K562 (cell line): ENCODE measurements at regions not wholly inside any gene's neighbourhood (a gene's known extent, or its start where the extent isn't known, plus 50 kb on each side); places are given as distances from the start of the nearest gene placed in this dataset.

Experiments used
- ATAC-seq: fragments of 200-7000 bp; cut with Tn5 transposase; 3 replicates; pipeline ENCODE4 v1.9.1; 2020; ENCODE audit warnings: moderate library complexity
- BruUV-seq: library from RNA; stranded (reverse); fragments of 400-500 nt; replicated peaks from 2 replicates; lab custom pipeline; 2021; lab: Mats Ljungman, UMichigan
- CTCF ChIA-PET: fragments of 300-600 bp; formaldehyde crosslinking; extraction: SDS; loops from one replicate; lab custom pipeline; 2021; ENCODE audit warnings: low intra/inter-chr PET ratio; lab: Yijun Ruan, JAX
- POLR2A ChIA-PET: fragments of 300-600, 350-650 bp; sonication (Branson Sonifier 250); formaldehyde crosslinking; extraction: SDS; loops from one replicate; lab custom pipeline; 2021; ENCODE audit warnings: antibody characterized with exemption, inconsistent platforms; lab: Yijun Ruan, JAX
- DNase-seq, 4 experiments: peaks; one replicate each; pipeline versions ENCODE4 v3.0.0 to v3.0.0-alpha.2; 2011 to 2018; ENCODE audit warnings: low spot score in 3 of 4, mixed read lengths in 3 of 4; ENCODE audit errors: extremely low read depth in 1 of 4
- FAIRE-seq: peaks from 2 replicates; lab custom pipeline; 2011; peaks lifted over from hg19 to GRCh38; lab: Jason Lieb, UNC
- H2AFZ ChIP-seq: 2 replicates; pipeline ENCODE4 v1.6.0; 2011; ENCODE audit warnings: low read depth, low read length, control low read depth, inconsistent platforms
- H3K27ac ChIP-seq: fragments of 200-600 bp; 3 replicates; pipeline ENCODE4 v1.8.0; 2011; ENCODE audit warnings: low read depth, mild to moderate bottlenecking, control low read depth, inconsistent platforms, low read length, moderate library complexity, mixed read lengths; ENCODE audit errors: extremely low read depth
- H3K27me3 ChIP-seq, 2 experiments: fragments of 300-600 bp in 1 of 2; 2 replicates in 1 of 2; 3 replicates in 1 of 2; pipeline versions ENCODE4 v1.6.0 to v1.8.0; 2011; ENCODE audit warnings: inconsistent platforms in 2 of 2, low read length in 2 of 2, mild to moderate bottlenecking in 1 of 2, mixed read lengths in 1 of 2, moderate library complexity in 1 of 2; ENCODE audit not compliant: control insufficient read depth in 2 of 2, insufficient read depth in 2 of 2
- H3K36me3 ChIP-seq: fragments of 300-600 bp; 3 replicates; pipeline ENCODE4 v1.8.0; 2011; ENCODE audit warnings: mild to moderate bottlenecking, low read length, inconsistent platforms; ENCODE audit not compliant: control insufficient read depth, insufficient read depth
- H3K4me1 ChIP-seq, 2 experiments: fragments of 200-600 bp in 1 of 2; replicated peaks in 1 of 2; 2 replicates in 1 of 2; 3 replicates in 1 of 2; pipeline versions ENCODE4 v1.5.1 to v1.8.0; 2011; ENCODE audit warnings: inconsistent platforms in 2 of 2, low read length in 2 of 2, mild to moderate bottlenecking in 1 of 2, mixed read lengths in 1 of 2, moderate library complexity in 1 of 2; ENCODE audit not compliant: control insufficient read depth in 2 of 2, insufficient read depth in 2 of 2
- H3K4me2 ChIP-seq: 2 replicates; pipeline ENCODE4 v1.6.1; 2011; ENCODE audit warnings: low read length, control low read depth, inconsistent platforms, mixed read lengths; ENCODE audit not compliant: insufficient read depth
- H3K4me3 ChIP-seq: fragments of 200-600 bp; sonication (generic), shearing (Covaris generic); 2 replicates; pipeline ENCODE4 v1.5.1; 2016; ENCODE audit warnings: control low read depth, inconsistent platforms
- H3K79me2 ChIP-seq: fragments of 200-600 bp; 3 replicates; pipeline ENCODE4 v1.8.0; 2011; ENCODE audit warnings: low read length, inconsistent platforms; ENCODE audit not compliant: control insufficient read depth, insufficient read depth
- H3K9ac ChIP-seq, 2 experiments: 2 replicates each; pipeline versions ENCODE4 v1.6.0 to v1.6.1; 2011; ENCODE audit warnings: low read depth in 2 of 2, low read length in 2 of 2, control low read depth in 1 of 2, inconsistent platforms in 1 of 2, mild to moderate bottlenecking in 1 of 2, mixed read lengths in 1 of 2; ENCODE audit not compliant: insufficient read depth in 1 of 2
- H3K9me1 ChIP-seq: one replicate; pipeline ENCODE4 v1.6.0; 2011; ENCODE audit warnings: inconsistent platforms, mild to moderate bottlenecking, low read length, moderate library complexity; ENCODE audit not compliant: control insufficient read depth, insufficient read depth
- H3K9me3 ChIP-seq: replicated peaks from 2 replicates; pipeline ENCODE4 v1.5.1; 2011; ENCODE audit warnings: low read depth, low read length, inconsistent platforms; ENCODE audit not compliant: control insufficient read depth, insufficient read depth
- H4K20me1 ChIP-seq: replicated peaks from 2 replicates; pipeline ENCODE4 v1.6.1; 2011; ENCODE audit warnings: low read length, inconsistent platforms, mixed read lengths; ENCODE audit not compliant: control insufficient read depth, insufficient read depth
- CCAR2 ChIP-seq: fragments of 200-400 bp; formaldehyde crosslinking; IDR thresholded peaks from 2 replicates; pipeline ENCODE4 v1.6.1; 2017; ENCODE audit warnings: mild to moderate bottlenecking, low read depth, low read length
- DEAF1 ChIP-seq: fragments of 450-650 bp; formaldehyde crosslinking; IDR thresholded peaks from 2 replicates; pipeline ENCODE4 v1.4.0; 2020; ENCODE audit warnings: mild to moderate bottlenecking, moderate library complexity
- DNMT1 ChIP-seq: fragments of 450-650 bp; IDR thresholded peaks from 2 replicates; pipeline ENCODE4 v1.6.1; 2016; ENCODE audit warnings: antibody characterized with exemption, mild to moderate bottlenecking
- E2F3 ChIP-seq: fragments of 250-450 bp; sonication (Bioruptor Pico); IDR thresholded peaks from 2 replicates; pipeline ENCODE4 v1.4.0; 2020; ENCODE audit warnings: mild to moderate bottlenecking
- ELK3 ChIP-seq: fragments of 450-650 bp; formaldehyde crosslinking; IDR thresholded peaks from 2 replicates; pipeline ENCODE4 v1.4.0; 2020; ENCODE audit warnings: mild to moderate bottlenecking
- ESRRB ChIP-seq: fragments of 250-450 bp; sonication (Bioruptor Pico); IDR thresholded peaks from 2 replicates; pipeline ENCODE4 v1.5.0; 2020; ENCODE audit warnings: mild to moderate bottlenecking, moderate library complexity, borderline replicate concordance
- FOXA3 ChIP-seq, 2 experiments: fragments of 450-650 bp in 1 of 2; sonication (generic) in 1 of 2; formaldehyde crosslinking; IDR thresholded peaks in 1 of 2; conservative IDR thresholded peaks in 1 of 2; 2 replicates each; pipeline versions ENCODE4 v1.4.0 to v1.8.0; 2020 to 2022; ENCODE audit warnings: mild to moderate bottlenecking in 2 of 2, missing genetic modification reagents in 1 of 2
- HNRNPUL1 ChIP-seq: fragments of 200-400 bp; formaldehyde crosslinking; IDR thresholded peaks from 2 replicates; pipeline ENCODE4 v1.6.1; 2017; ENCODE audit warnings: low read length
- PRDM10 ChIP-seq: fragments of 450-650 bp; IDR thresholded peaks from 2 replicates; pipeline ENCODE4 v1.6.1; 2018; ENCODE audit not compliant: partially characterized antibody
- PURB ChIP-seq: sonication (generic); formaldehyde crosslinking; IDR thresholded peaks from 2 replicates; pipeline ENCODE4 v1.9.0; 2021; ENCODE audit warnings: low read depth, mild to moderate bottlenecking, missing genetic modification reagents
- RFX7 ChIP-seq: fragments of 250-450 bp; sonication (Bioruptor Pico); IDR thresholded peaks from 2 replicates; pipeline ENCODE4 v1.5.1; 2021; ENCODE audit warnings: mild to moderate bottlenecking
- SMAD1 ChIP-seq: fragments of 150-350 bp; IDR thresholded peaks from 2 replicates; pipeline ENCODE4 v1.6.1; 2014; ENCODE audit warnings: low read length, low read depth; ENCODE audit not compliant: partially characterized antibody
- SREBF1 ChIP-seq: fragments of 150-350 bp; IDR thresholded peaks from 2 replicates; pipeline ENCODE4 v1.6.1; 2014; ENCODE audit warnings: antibody characterized with exemption, low read depth, low read length, borderline replicate concordance
- ZFP91 ChIP-seq: sonication (generic); formaldehyde crosslinking; IDR thresholded peaks from 2 replicates; pipeline ENCODE4 v1.8.0; 2022; ENCODE audit warnings: mild to moderate bottlenecking, missing genetic modification reagents
- ZNF165 ChIP-seq: fragments of 250-450 bp; sonication (Bioruptor Pico); IDR thresholded peaks from 2 replicates; pipeline ENCODE4 v1.4.0; 2020; ENCODE audit warnings: borderline replicate concordance
- WGBS: fragments of 100-300 bp; shearing (Covaris generic); methylation state at CpG from one replicate; pipeline ENCODE4 v1.1.6; 2016; ENCODE audit warnings: low coverage, mixed read lengths; ENCODE audit not compliant: insufficient coverage; ENCODE audit errors: missing lambda C conversion rate; 5-methylcytosine and 5-hydroxymethylcytosine counted together
- in situ Hi-C: fragments of 300-500 bp; cut with MboI; formaldehyde crosslinking; loops from 4 replicates; pipeline ENCODE4 v1.15.0; 2018; ENCODE audit warnings: inconsistent platforms, mixed read lengths
- intact Hi-C: fragments of 100-400 bp; cut with micrococcal nuclease; formaldehyde crosslinking; loops from 2 replicates; pipeline ENCODE4 v1.14.2; 2022

GRCh38 chr1:118250232-118250631 lies 65.2 kb upstream of the SPAG17 start:
- DNase-seq (no peak), FAIRE-seq (no peak), ATAC-seq (no peak)
- no peaks in the 10 kb centered on the region for H4K20me1 ChIP-seq
- no peaks in the 10 kb centered on the region for H3K4me1 ChIP-seq
- H3K9me3 ChIP-seq, result no peaks in the 10 kb centered on the region
- intact Hi-C loops (no loop called here), in situ Hi-C loops (no loop called here)
- H3K79me2 ChIP-seq, result no peaks in the 10 kb centered on the region
- no peaks in the 10 kb centered on the region for H3K36me3 ChIP-seq
- H2AFZ ChIP-seq, result no peak overlapping the region
- H3K4me3 ChIP-seq, result no peak overlapping the region
- no peaks in the 10 kb centered on the region for H3K27me3 ChIP-seq
- no peak overlapping the region for H3K4me2 ChIP-seq
- H3K9me1 ChIP-seq, result no peaks in the 10 kb centered on the region
- BruUV-seq, result no TSS peak
- ChIA-PET CTCF (no interaction called here), POLR2A (interaction anchor here (0.6 to 0.7 kb wide), 3 partner anchors 53 to 231 kb away, joined by 3 to 4 read pairs (median 3); no protein-coding TSS in a partner anchor)
- no peak overlapping the region for H3K9ac ChIP-seq
- no peak overlapping the region for H3K27ac ChIP-seq
- 2% methylated on average over 3 of the region's 3 CpGs for WGBS
- TF ChIP-seq ELK3, result no peak
- TF ChIP-seq ZNF165, result no peak
- no peak for TF ChIP-seq ESRRB (CRISPR knock-in tag)
- no peak for TF ChIP-seq PURB (CRISPR knock-in tag)
- no peak for TF ChIP-seq PRDM10
- TF ChIP-seq SMAD1, result no peak
- TF ChIP-seq DEAF1 (CRISPR knock-in tag), result no peak
- TF ChIP-seq SREBF1, result no peak
- TF ChIP-seq RFX7, result no peak
- no peak for TF ChIP-seq FOXA3 (CRISPR knock-in tag; conservative IDR thresholded peaks at IDR 0.05 in 1 of 2, IDR thresholded peaks at IDR 0.05 in 1 of 2)
- TF ChIP-seq E2F3 (CRISPR knock-in tag), result no peak
- TF ChIP-seq HNRNPUL1, result no peak
- no peak for TF ChIP-seq CCAR2
- TF ChIP-seq DNMT1, result no peak
- no peak for TF ChIP-seq ZFP91 (CRISPR knock-in tag)
